ENCODE measurements at regions not wholly inside any gene's neighbourhood (a gene's known extent, or its start where the extent isn't known, plus 50 kb on each side); places are given as distances from the start of the nearest gene placed in this dataset.

DNA sequence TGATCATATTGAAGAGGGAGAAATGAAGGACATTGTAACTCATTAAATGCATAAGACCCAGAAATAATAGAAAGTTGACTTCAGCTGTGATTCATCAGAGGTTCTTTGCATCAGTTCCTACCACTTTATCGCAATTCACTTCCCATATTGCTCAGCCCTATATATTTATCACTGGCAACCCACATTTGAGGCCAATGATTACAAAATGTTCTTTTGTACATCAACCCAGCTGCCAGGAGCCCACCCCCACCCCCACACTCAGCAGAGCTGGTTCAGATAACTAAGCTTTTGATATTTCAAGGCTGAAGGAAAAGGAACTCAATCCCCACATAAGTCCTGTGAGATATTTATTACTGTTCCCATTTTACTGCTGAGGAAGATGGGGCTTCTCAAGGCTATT lies 51.2 kb upstream of the TMPO start:
- no peak for TF ChIP-seq PKNOX1 (IDR thresholded peaks at IDR 0.05)
- TF ChIP-seq FOXM1 (IDR thresholded peaks at IDR 0.05; ENCODE audit: borderline replicate concordance): no peak
- no peak for TF ChIP-seq SP1 (IDR thresholded peaks at IDR 0.05)
- no peak for TF ChIP-seq ARNT (IDR thresholded peaks at IDR 0.05)
- no peak for TF ChIP-seq SUZ12 (IDR thresholded peaks at IDR 0.05)
- no peak for TF ChIP-seq ZNF384 (IDR thresholded peaks at IDR 0.05)
- no peak for TF ChIP-seq LEF1 (IDR thresholded peaks at IDR 0.05; ENCODE audit: borderline replicate concordance)
- no peak for TF ChIP-seq HDGF (IDR thresholded peaks at IDR 0.05; ENCODE audit: borderline replicate concordance)
- no peak for TF ChIP-seq FOXK2 (IDR thresholded peaks at IDR 0.05)
- no peak for TF ChIP-seq L3MBTL2 (conservative IDR thresholded peaks at IDR 0.05)
- TF ChIP-seq ELF4 (IDR thresholded peaks at IDR 0.05): no peak
- no peak for TF ChIP-seq NFRKB (IDR thresholded peaks at IDR 0.05)
- ChIA-PET CTCF (no interaction called here), POLR2A (interaction anchor here (0.6 kb wide), 1 partner anchor 57 kb away, joined by 5 read pairs; no protein-coding TSS in a partner anchor)
- no peak for DNase-seq (ENCODE audit: extremely low spot score)

- no peak for DNase-seq (ENCODE audit: extremely low spot score)
- no peak for TF ChIP-seq BHLHE40 (IDR thresholded peaks at IDR 0.05; ENCODE audit: borderline replicate concordance)
- TF ChIP-seq HDGF (IDR thresholded peaks at IDR 0.05; ENCODE audit: borderline replicate concordance): no peak
- no peak for TF ChIP-seq PKNOX1 (IDR thresholded peaks at IDR 0.05)
- no peak for TF ChIP-seq FOXM1 (IDR thresholded peaks at IDR 0.05; ENCODE audit: borderline replicate concordance)
- TF ChIP-seq FOXA1 (IDR thresholded peaks at IDR 0.05): no peak
- no peak for TF ChIP-seq SUZ12 (IDR thresholded peaks at IDR 0.05)
- TF ChIP-seq ARNT (IDR thresholded peaks at IDR 0.05): no peak
- no peak for TF ChIP-seq SP1 (IDR thresholded peaks at IDR 0.05)
- no peak for TF ChIP-seq ZNF384 (IDR thresholded peaks at IDR 0.05)
- no peak for TF ChIP-seq CTBP1 (IDR thresholded peaks at IDR 0.05; ENCODE audit: borderline replicate concordance)
- no peak for TF ChIP-seq FOXK2 (IDR thresholded peaks at IDR 0.05)
- TF ChIP-seq L3MBTL2 (conservative IDR thresholded peaks at IDR 0.05): no peak
- TF ChIP-seq NFRKB (IDR thresholded peaks at IDR 0.05): no peak
- no peak for TF ChIP-seq TARDBP (IDR thresholded peaks at IDR 0.05)
- no peak for TF ChIP-seq LEF1 (IDR thresholded peaks at IDR 0.05; ENCODE audit: borderline replicate concordance)
- TF ChIP-seq ELF4 (IDR thresholded peaks at IDR 0.05): no peak
- CTCF ChIA-PET: no interaction called here
- POLR2A ChIA-PET: no interaction called here
These were observed 49.9 kb upstream of the TMPO start for GRCh38 chr12:98465505-98465904.
